NCI-H446 (cell line): ENCODE measurements at regions not wholly inside any gene's neighbourhood (a gene's known extent, or its start where the extent isn't known, plus 50 kb on each side); places are given as distances from the start of the nearest gene placed in this dataset.

Experiments used
- DNase-seq, 2 experiments: peaks; one replicate each; lab custom pipeline; 2025; lab: John Stamatoyannopoulos, UW

DNA sequence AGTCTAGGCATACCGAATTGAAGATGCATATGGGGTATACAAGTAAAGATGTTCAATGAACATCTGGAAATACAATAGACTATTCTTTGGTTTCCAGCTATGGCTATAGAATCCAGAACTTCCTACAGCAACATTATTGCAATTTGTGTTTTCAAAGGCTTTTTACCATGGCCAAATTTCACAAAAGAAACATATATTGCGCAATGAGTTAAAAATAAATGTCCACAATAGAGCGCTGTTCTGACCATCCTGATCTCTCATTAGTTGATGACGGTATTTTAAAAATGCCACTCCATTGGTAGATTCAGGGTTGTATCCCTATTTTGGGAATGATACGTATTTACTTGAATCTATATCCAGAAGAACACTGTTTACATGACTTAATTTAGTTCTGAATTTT, 139.2 kb downstream of the LINC00632 start:
- no peak for DNase-seq

GRCh38 chrX:140860718-140861117, 141.7 kb upstream of the SPANXB1 start:
- DNase-seq: no peak

DNA sequence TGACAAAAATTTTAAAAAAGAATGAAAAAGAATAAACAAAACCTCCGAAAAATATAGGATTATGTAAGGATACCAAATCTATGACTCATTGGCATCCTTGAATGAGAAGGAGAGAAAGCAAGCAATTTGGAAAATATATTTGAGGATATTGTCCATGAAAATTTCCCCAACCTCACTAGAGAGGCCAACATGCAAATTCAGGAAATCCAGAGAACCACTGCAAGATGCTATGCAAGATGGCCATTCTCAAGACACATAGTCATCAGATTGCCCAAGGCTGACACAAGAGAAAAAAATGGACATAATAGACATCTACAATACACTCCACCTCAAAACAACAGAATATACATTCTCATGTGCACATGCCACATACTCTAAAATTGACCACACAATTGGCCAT, 135.9 kb upstream of the SPANXB1 start:
- DNase-seq: no peak

DNA sequence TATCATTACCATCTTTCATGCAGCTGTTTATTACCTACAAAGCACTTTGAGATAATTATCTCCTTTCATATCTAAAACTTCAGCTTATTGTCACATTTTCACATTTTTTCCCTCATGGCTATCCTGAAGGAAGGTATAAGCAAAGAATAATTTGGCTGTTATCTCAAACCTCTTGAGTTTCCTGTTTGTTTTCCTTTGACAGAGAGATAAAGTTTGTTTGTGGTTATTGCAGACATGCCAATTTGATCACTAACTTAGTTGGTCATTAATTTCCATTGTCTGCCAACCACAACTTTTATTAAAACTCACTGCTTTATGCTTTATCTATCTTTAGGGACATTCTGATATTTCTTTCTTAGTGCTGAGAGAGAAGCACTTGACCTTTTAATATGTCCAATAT, 89.8 kb upstream of the SPANXB1 start:
- no peak for DNase-seq

DNA sequence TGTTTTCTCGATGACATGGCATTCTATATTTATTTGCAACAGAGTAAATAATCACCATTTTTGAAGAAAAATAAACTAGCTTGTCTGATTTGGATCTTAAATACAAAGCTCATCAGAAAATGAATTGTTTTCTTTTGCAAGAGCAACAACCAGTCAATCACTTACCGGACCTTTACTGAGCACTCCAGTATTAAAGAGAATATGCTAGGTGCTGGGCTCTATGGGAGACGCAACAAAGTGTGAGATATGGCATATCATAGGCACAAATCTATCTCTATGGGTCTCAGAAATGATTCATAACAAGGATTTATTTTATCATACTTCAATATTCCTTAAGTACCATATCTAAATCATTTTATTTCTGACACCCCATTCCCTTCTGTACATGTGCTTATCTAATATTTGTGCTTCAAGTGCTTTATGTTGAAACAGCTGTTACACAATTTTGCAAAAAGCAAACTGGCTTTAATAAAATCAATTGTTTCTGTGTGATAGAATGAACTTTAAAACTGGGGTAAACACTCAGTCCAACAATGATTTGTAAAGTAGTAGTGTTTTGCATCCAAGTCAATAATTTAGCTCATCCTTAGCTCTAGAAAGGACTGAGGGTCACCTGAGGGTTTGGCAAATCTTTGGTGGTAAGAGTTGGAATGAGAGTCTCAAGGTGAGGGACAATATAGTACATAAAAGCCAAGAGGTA, 88.4 kb upstream of the SPANXB1 start:
- no peak for DNase-seq

DNA sequence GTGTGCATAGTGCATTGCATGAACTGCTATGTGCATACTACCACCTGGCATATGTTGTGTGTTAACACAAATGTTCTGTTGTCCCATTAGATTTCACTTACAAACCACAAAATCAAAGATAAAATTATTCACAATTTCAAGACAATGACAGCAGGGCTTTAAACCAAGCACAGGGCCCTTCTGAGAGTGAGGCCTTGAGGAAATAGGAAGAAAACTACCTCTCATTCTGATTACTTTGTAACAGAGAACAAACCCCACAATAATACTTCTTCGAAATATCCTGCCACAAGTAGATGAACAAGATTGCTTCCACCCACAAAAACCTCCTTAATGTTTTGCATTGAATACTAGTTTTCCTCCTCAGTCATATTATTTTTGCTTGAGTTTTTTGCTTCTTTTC, 85.5 kb upstream of the SPANXB1 start:
- no peak for DNase-seq

- DNase-seq: no peak
These were observed 84.9 kb upstream of the SPANXB1 start for GRCh38 chrX:140917354-140918115.

- DNase-seq: peak in 1 of 2 experiments; percentile 31
These were observed 83.9 kb upstream of the SPANXB1 start for GRCh38 chrX:140918398-140919038.

DNA sequence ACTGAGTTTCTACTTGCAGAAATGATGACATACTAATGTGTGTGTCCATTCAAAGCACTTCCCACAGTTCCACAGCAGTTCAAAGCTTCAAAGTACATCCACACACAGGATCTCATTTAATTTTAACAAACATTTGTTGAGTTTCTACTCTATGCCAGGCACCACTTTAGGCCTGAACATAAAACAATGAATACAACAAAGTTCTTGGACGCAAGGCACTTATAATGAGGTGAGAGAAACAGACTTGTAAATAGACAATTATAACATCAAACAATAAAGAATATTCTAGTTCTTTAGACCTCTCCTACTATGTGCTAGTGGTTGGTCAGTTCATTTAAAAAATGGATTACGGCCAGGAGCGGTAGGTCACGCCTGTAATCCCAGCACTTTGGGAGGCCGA, 82.0 kb upstream of the SPANXB1 start:
- DNase-seq: no peak

DNA sequence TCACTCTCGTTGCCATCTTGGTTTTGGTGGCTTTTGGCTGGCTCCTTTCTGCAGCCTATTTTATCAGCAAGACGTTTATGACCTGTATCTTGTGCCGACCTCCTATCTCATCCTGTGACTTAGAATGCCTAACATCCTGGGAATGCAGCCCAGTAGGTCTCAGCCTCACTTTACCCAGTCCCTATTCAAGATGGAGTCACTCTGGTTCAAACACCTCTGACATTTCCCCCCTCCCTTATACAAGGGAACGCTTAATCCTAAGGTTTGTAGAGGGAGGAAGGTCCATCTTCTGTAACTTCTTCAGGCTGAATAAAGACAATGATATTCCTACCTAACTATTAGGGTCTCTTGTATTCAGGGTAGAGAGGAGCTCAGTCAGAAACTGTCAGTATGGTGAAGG, 79.3 kb upstream of the SPANXB1 start:
- DNase-seq: no peak

GRCh38 chrX:140928739-140929138, 73.7 kb upstream of the SPANXB1 start:
- DNase-seq: no peak

- DNase-seq: no peak
These were observed 69.4 kb upstream of the SPANXB1 start for GRCh38 chrX:140933016-140933415.

DNA sequence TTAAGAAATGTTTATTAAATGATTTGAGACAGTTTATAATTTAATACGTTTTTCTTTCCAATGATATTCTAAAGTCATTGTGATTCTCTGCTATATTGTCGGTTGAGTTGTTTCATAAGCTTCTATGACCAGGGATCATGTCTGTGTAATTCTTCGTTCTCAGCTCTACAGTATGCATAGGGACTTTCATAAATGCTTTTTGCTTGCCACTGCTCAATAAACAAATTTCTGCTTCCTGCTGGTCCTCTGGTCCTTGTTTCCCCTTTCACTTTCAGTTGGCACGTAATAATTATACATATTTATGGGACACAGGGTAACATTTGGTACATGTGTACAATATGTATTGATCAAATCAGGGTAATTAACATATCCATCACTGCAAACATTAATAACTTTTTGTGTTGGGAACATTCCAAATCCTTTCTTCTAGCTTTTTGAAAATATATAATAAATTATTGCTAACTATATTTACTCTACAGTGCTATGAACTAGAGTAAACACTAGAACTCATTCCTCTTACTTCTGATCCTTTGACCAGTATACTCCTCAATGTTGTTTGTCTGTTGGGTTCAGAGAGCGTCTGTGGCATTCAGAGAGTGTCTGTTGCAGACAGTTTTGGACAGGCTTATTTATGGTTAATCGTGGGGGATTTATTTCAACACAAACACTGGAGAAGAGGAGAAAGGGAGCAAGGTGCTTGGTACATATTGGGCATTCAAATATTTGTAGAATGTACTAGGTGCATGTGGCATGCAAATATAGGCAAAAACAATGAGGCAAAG, 68.3 kb upstream of the SPANXB1 start:
- no peak for DNase-seq

GRCh38 chrX:140943513-140943912, 58.9 kb upstream of the SPANXB1 start:
- DNase-seq: no peak

DNA sequence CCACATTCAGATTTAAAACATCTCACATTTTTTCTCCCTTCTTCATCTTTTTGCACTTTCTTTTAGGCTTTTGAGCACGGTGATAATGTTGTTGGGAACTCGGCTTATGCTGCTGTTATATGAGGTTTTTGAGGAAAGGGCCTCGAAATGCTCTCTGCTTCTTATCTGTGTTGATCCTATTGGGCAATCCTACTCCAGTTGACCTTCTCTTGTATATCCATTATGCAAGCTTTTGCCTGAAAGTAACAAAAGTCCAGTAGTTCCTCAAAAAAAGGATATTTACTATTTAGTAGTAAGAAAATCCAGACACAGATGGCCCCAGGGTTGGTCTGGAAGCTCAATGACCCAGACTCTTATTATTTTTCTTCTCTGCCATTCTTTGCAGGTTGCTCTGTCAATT, 57.7 kb upstream of the SPANXB1 start:
- no peak for DNase-seq

DNA sequence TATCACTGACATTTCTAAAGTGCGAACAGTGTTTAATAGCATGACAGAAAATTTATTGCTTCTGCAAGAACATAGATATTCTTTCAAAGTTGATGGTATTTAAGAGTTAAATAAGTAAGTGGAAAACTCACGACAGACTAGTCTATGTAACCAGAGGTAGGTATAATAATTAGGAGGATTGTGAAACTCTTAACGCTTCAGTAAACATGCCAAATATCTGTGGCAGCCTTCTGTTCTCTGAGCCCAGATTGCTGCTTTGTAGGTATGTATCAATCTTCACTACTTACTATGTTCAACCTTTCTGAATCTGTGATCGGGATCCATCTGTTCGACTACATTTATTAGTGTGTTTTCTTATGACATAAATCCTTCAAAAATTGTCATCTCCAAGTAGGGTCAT, 53.6 kb upstream of the SPANXB1 start:
- no peak for DNase-seq

GRCh38 chrX:140949233-140949632, 53.2 kb upstream of the SPANXB1 start:
- no peak for DNase-seq
